ENCODE measurements at regions not wholly inside any gene's neighbourhood (a gene's known extent, or its start where the extent isn't known, plus 50 kb on each side); places are given as distances from the start of the nearest gene placed in this dataset.
"Not testable (repeated sequence)": the region's sequence is repeated elsewhere in the genome, so short reads cannot be mapped to it uniquely, and the experiment has no call there.

DNA sequence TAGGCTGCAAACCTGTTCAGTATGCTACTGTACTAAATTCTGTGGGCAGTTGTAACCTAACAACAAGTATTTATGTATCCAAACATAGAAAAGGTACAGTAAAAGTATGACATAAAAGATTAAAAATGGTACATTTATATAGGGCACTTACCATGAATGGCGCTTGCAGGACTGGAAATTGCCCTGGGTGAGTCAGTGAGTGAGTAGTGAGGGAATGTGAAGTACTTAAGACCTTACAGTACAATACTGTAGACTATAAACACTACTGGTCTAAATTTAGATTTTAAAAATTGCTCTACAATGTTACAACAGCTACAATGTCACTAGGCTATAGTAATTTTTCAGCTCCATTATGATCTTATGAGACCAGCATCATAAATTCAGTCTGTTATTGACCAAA, 146.0 kb upstream of the GNAI1 start:
- no peak for TF ChIP-seq Cebpa-rat (IDR thresholded peaks at IDR 0.05)
- Histone ChIP-seq H3K27ac (no peak overlapping the region), H3K4me3 (no peak overlapping the region), H3K9ac (no peak overlapping the region), H3K27me3 (no peaks in the 10 kb centered on the region), H3K36me3 (no peaks in the 10 kb centered on the region), H3K4me2 (no peak overlapping the region), H3K4me1 (no peaks in the 10 kb centered on the region), H3K9me3 (no peaks in the 10 kb centered on the region), H4K20me1 (no peaks in the 10 kb centered on the region)

DNA sequence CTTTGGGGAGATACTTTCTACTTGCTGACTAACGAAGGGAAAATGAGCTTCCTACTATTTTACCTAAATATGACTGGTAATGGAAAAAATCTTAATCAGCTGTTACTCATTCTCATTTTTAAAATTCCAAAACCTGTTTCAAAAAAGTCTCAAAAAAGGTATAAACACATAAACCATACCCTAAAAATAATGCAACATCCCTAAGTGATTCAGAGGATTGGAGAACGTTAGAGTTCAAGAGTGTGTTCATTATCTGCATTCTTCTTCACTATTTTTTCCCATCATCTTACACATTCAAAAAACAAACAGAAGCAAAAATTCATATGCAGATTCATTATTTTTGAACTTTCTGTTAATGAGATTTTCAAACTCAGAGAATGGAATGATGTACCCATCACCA, 150.4 kb upstream of the GNAI1 start:
- H3K27me3 ChIP-seq = no peaks in the 10 kb centered on the region
- no peak for TF ChIP-seq Cebpa-rat (IDR thresholded peaks at IDR 0.05)
- H3K4me3 ChIP-seq = no peak overlapping the region
- H3K9ac ChIP-seq = no peak overlapping the region
- no peak overlapping the region for H3K4me2 ChIP-seq
- no peaks in the 10 kb centered on the region for H4K20me1 ChIP-seq
- no peaks in the 10 kb centered on the region for H3K4me1 ChIP-seq
- H3K27ac ChIP-seq = no peak overlapping the region
- H3K9me3 ChIP-seq = no peaks in the 10 kb centered on the region
- no peaks in the 10 kb centered on the region for H3K36me3 ChIP-seq

DNA sequence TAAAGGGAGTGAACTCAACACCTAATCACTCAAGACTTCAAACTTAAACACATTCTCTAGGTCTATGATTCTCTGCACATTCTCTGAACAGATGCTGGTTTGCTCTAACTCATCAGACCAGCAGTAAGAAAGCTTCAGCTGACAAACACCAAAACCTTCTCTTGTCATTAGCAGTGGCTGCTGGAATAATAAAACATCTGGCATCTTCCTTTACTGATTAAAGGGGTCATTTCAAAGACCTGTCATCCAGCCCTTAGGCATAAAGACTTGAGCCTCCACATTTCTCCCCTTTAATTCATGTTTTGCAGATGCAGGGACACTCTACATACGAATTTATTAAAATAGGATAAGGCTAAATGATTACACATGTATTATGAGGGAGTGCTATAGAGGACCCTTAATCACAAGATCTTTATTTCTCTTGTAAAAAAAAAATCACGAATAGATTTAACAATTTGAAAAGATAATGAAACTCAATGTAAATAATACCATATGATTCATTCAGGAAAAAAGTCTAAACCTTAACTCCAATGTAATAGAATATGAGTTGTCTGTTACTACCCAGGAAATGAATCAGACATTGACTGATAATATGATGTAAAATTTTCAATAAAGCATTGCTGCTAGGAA, 152.4 kb upstream of the GNAI1 start:
- H3K27ac ChIP-seq = no peak overlapping the region
- 0 out of 2 replicates have a peak, but pooled peaks cover 5% of the 10 kb centered on the region for H3K9me3 ChIP-seq
- H3K4me2 ChIP-seq = no peak overlapping the region
- H3K36me3 ChIP-seq = no peaks in the 10 kb centered on the region
- no peaks in the 10 kb centered on the region for H4K20me1 ChIP-seq
- no peak overlapping the region for H3K9ac ChIP-seq
- H3K27me3 ChIP-seq = no peaks in the 10 kb centered on the region
- no peaks in the 10 kb centered on the region for H3K4me1 ChIP-seq
- H3K4me3 ChIP-seq = no peak overlapping the region
- TF ChIP-seq Cebpa-rat (IDR thresholded peaks at IDR 0.05) = no peak

DNA sequence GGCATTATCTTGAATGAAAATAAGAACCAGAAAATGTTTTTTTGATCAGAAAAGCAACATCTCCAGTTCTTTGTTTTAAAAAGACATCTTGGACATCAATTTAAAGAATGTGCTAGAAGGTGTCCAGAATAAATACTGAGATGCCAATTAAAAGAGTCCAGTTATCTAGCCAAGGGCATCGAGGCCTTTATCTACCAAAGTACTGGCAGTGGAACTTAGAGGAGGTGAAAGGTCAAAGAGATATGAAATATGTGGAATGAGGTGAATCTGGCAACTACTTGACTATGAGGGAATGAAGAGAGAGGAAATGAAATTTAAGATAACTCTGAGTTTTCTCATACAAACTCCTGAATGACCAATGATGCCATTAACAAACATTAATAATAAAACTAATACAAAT, 154.3 kb upstream of the GNAI1 start:
- no peak for TF ChIP-seq Cebpa-rat (IDR thresholded peaks at IDR 0.05)
- no peaks in the 10 kb centered on the region for H3K4me1 ChIP-seq

DNA sequence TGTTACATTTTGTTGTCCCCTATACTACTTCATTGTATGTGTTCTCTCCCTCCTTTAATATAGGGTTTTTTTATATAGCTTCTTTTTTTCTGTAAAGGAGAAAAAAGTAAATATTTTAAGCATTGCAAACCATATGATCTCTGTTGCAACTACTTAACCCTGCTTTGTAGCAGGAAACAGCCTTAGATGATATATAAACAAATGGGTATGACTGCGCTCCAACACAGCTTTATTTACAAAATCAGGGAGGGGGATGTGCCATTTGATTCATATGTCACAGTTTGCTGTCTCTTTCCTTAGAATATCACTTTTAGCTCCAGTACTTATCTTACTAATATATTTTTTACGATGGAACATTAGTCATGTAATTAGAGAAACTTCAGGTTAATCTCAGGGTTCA, 155.2 kb upstream of the GNAI1 start:
- 0 out of 2 replicates have a peak, but pooled peaks cover 6% of the 10 kb centered on the region for H3K9me3 ChIP-seq
- H3K4me3 ChIP-seq = no peak overlapping the region
- no peak overlapping the region for H3K4me2 ChIP-seq
- no peak for TF ChIP-seq Cebpa-rat (IDR thresholded peaks at IDR 0.05)
- no peak overlapping the region for H3K27ac ChIP-seq
- H3K9ac ChIP-seq = no peak overlapping the region
- H3K36me3 ChIP-seq = no peaks in the 10 kb centered on the region
- no peaks in the 10 kb centered on the region for H4K20me1 ChIP-seq
- no peaks in the 10 kb centered on the region for H3K27me3 ChIP-seq
- H3K4me1 ChIP-seq = no peaks in the 10 kb centered on the region

More for the DNA sequence above, 154.3 kb upstream of the GNAI1 start:
- H3K4me2 ChIP-seq = no peak overlapping the region
- no peaks in the 10 kb centered on the region for H3K36me3 ChIP-seq
- H3K27me3 ChIP-seq = no peaks in the 10 kb centered on the region
- 0 out of 2 replicates have a peak, but pooled peaks cover 6% of the 10 kb centered on the region for H3K9me3 ChIP-seq
- H3K27ac ChIP-seq = no peak overlapping the region
- no peak overlapping the region for H3K9ac ChIP-seq
- H3K4me3 ChIP-seq = no peak overlapping the region
- no peaks in the 10 kb centered on the region for H4K20me1 ChIP-seq

DNA sequence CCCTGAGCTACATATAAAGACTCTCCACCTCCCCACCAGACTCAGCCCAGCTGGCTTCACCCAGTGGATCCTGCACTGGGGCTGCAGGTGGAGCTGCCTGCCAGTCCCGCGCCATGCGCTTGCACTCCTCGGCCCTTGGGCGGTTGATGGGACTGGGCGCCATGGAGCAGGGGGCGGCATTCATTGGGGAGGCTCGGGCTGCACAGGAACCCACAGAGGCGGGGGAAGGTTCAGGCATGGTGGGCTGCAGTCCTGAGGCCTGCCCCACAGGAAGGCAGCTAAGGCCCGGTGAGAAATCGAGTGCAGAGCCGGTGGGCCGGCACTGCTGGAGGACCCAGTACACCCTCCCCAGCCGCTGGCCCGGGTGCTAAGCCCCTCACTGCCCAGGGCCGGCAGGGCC, 157.2 kb upstream of the GNAI1 start:
- Histone ChIP-seq H3K4me3 (no peak overlapping the region), H3K9ac (no peak overlapping the region), H3K4me2 (no peak overlapping the region), H4K20me1 (no peaks in the 10 kb centered on the region), H3K27ac (no peak overlapping the region), H3K27me3 (no peaks in the 10 kb centered on the region), H3K36me3 (no peaks in the 10 kb centered on the region), H3K9me3 (0 out of 2 replicates have a peak, but pooled peaks cover 6% of the 10 kb centered on the region), H3K4me1 (no peaks in the 10 kb centered on the region)
- TF ChIP-seq Cebpa-rat (IDR thresholded peaks at IDR 0.05) = no peak

DNA sequence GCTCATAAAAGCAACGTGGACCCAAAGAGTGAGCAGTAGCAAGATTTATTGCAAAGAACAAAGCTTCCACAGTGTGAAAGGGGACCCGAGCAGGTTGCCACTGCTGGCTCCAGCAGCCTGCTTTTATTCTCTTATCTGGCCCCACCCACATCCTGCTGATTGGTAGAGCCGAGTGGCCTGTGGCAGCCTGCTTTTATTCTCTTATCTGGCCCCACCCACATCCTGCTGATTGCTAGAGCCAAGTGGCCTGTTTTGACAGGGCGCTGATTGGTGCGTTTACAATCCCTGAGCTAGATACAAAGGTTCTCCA, 158.0 kb upstream of the GNAI1 start:
- not testable (repeated sequence) for H3K36me3 ChIP-seq, H4K20me1 ChIP-seq, H3K4me2 ChIP-seq, H3K9ac ChIP-seq, H3K27ac ChIP-seq, H3K27me3 ChIP-seq, H3K4me1 ChIP-seq, H3K9me3 ChIP-seq, H3K4me3 ChIP-seq

DNA sequence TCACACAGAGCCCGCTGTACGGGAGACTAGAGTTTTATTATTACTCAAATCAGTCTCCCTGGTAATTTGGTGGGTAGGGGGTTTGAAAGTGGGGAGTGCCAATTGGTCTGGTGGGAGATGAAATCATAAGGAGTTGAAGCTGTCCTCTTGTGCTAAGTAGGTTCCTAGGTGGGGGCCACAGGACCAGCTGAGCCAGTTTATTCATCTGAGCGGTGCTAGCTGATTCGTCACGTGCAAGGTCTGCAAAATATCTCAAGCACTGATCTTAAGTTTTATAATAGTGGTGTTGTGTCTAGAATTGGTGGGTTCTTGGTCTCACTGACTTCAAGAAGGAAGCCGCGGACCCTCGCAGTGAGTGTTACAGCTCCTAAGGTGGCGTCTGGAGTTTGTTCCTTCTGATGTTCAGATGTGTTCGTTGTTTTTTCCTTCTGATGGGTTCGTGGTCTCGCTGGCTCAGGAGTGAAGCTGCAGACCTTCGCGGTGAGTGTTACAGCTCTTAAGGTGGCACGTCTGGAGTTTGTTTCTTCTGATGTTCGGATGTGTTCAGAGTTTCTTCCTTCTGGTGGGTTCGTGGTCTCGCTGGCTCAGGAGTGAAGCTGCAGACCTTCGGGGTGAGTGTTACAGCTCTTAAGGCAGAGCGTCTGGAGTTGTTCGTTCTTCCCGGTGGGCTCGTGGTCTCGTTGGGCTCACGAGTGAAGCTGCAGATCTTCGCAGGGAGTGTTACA, 158.5 kb upstream of the GNAI1 start:
- H3K27ac ChIP-seq, H3K4me1 ChIP-seq, H4K20me1 ChIP-seq, H3K27me3 ChIP-seq, H3K4me2 ChIP-seq, H3K9me3 ChIP-seq, H3K9ac ChIP-seq, H3K4me3 ChIP-seq, H3K36me3 ChIP-seq: not testable (repeated sequence)

DNA sequence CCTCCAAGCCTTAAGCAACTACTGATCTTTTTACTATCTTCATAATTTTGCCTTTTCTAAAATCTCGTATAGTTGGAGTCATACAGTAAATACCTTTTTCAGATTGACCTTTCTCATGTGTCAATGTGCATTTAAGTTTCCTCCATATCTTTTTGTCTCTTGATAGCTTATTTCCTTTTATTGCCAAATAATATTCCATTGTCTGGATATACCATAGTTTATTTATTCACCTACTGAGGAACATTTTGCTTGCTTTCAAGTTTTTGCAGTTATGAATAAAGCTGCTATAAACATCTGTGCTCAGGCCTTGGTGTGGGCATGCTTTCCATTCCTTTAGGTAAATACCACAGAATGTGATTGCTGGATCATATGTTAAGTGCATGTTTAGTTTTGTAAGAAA, 161.2 kb upstream of the GNAI1 start:
- Histone ChIP-seq H4K20me1 (no peaks in the 10 kb centered on the region), H3K4me2 (no peak overlapping the region), H3K9ac (no peak overlapping the region), H3K27me3 (no peaks in the 10 kb centered on the region), H3K27ac (no peak overlapping the region), H3K9me3 (0 out of 2 replicates have a peak, but pooled peaks cover 6% of the 10 kb centered on the region), H3K4me3 (no peak overlapping the region), H3K36me3 (no peaks in the 10 kb centered on the region), H3K4me1 (no peaks in the 10 kb centered on the region)
- no peak for TF ChIP-seq Cebpa-rat (IDR thresholded peaks at IDR 0.05)

DNA sequence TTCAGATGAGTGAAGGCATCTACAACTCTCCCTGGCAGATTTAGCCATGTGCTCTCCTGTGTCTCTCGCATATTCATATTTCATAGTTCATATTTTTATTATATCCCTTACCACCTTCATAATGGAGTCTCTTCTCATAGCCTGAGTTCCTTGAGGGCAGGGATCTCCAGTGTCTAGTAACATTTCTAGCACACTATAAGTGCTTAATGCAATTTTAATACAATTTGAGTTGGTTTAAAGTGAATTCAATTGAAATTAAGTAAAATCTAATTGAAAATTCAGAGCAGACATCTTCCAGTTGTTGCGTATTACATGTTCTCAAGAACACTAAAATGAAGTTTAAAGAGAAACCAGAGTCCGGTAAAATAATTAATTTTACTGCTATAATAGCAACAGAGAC, 163.6 kb upstream of the GNAI1 start:
- Histone ChIP-seq H4K20me1 (no peaks in the 10 kb centered on the region), H3K4me2 (no peak overlapping the region), H3K36me3 (no peaks in the 10 kb centered on the region), H3K9ac (no peak overlapping the region), H3K4me3 (no peak overlapping the region), H3K27ac (no peak overlapping the region), H3K4me1 (no peaks in the 10 kb centered on the region), H3K9me3 (no peaks in the 10 kb centered on the region), H3K27me3 (no peaks in the 10 kb centered on the region)
- no peak for TF ChIP-seq Cebpa-rat (IDR thresholded peaks at IDR 0.05)

DNA sequence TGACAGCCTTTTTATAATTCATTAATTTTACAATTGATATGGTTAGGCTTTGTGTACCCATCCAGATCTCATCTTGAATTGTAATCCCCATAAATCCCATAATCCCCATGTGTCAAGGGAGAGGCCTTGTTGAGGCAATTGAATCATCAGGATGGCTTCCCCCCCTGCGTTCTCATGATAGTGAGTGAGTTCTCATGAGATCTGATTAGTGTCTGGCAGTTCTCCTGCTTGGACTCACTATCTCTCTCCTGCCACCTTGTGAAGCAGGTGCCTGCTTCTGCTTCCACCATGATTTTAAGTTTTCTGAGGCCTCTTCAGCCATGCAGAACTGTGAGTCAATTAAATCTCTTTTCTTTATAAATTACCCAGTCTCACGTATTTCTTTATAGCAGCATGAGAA, 165.7 kb upstream of the GNAI1 start:
- no peaks in the 10 kb centered on the region for H4K20me1 ChIP-seq
- H3K27ac ChIP-seq = no peak overlapping the region
- H3K4me3 ChIP-seq = no peak overlapping the region
- no peak overlapping the region for H3K4me2 ChIP-seq
- H3K9me3 ChIP-seq = no peaks in the 10 kb centered on the region
- H3K4me1 ChIP-seq = no peaks in the 10 kb centered on the region
- H3K27me3 ChIP-seq = no peaks in the 10 kb centered on the region
- TF ChIP-seq Cebpa-rat (IDR thresholded peaks at IDR 0.05) = no peak
- H3K36me3 ChIP-seq = no peaks in the 10 kb centered on the region
- H3K9ac ChIP-seq = no peak overlapping the region

Data from BLaER1 (cell line).